Lower leg skin (tissue), 3 donors: ENCODE measurements at regions not wholly inside any gene's neighbourhood (a gene's known extent, or its start where the extent isn't known, plus 50 kb on each side); places are given as distances from the start of the nearest gene placed in this dataset.

Source experiments
- POLR2A ChIP-seq, 2 donors: fragments of 450-650 bp; IDR thresholded peaks; one replicate each; pipeline ENCODE4 v1.6.1; 2016 to 2017; ENCODE audit warnings: antibody characterized with exemption in 2 of 2, mild to moderate bottlenecking in 1 of 2, moderate library complexity in 1 of 2
- TF ChIP-seq, protein P1 (sequence below), 3 donors: fragments of 450-650 bp; IDR thresholded peaks; one replicate each; pipeline ENCODE4 v1.5.1; 2016; ENCODE audit warnings: antibody characterized with exemption in 3 of 3, mild to moderate bottlenecking in 3 of 3, moderate library complexity in 2 of 3

- TF ChIP-seq, protein P1, sequence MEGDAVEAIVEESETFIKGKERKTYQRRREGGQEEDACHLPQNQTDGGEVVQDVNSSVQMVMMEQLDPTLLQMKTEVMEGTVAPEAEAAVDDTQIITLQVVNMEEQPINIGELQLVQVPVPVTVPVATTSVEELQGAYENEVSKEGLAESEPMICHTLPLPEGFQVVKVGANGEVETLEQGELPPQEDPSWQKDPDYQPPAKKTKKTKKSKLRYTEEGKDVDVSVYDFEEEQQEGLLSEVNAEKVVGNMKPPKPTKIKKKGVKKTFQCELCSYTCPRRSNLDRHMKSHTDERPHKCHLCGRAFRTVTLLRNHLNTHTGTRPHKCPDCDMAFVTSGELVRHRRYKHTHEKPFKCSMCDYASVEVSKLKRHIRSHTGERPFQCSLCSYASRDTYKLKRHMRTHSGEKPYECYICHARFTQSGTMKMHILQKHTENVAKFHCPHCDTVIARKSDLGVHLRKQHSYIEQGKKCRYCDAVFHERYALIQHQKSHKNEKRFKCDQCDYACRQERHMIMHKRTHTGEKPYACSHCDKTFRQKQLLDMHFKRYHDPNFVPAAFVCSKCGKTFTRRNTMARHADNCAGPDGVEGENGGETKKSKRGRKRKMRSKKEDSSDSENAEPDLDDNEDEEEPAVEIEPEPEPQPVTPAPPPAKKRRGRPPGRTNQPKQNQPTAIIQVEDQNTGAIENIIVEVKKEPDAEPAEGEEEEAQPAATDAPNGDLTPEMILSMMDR (IDR thresholded peaks at IDR 0.05), result no peak
- no peak for TF ChIP-seq POLR2A (IDR thresholded peaks at IDR 0.05)
Measured at GRCh38 chr12:97886511-97887176, 424.0 kb downstream of the RMST start.
